Left lung (tissue), 4 donors: ENCODE measurements at regions not wholly inside any gene's neighbourhood (a gene's known extent, or its start where the extent isn't known, plus 50 kb on each side); places are given as distances from the start of the nearest gene placed in this dataset.

Experiments
- ATAC-seq: fragments of 200-7000 bp; cut with Tn5 transposase; one replicate; pipeline ENCODE4 v1.9.1; 2020; ENCODE audit warnings: moderate library complexity
- DNase-seq, 4 donors: peaks; one replicate each; pipeline ENCODE4 v3.0.0-alpha.2; 2013 to 2020
- H3K27ac ChIP-seq, 2 donors: fragments of 200-600 bp; sonication (generic) in 1 of 2; one replicate each; pipeline versions ENCODE4 v1.5.0 to v1.8.0; 2020 to 2021
- H3K27me3 ChIP-seq, 2 donors: fragments of 200-600 bp; sonication (generic) in 1 of 2; one replicate each; pipeline versions ENCODE4 v1.5.0 to v1.8.0; 2020 to 2021
- H3K36me3 ChIP-seq, 2 donors: fragments of 200-600 bp; sonication (generic) in 1 of 2; one replicate each; pipeline versions ENCODE4 v1.5.0 to v1.8.0; 2020 to 2021
- H3K4me1 ChIP-seq, 2 donors: fragments of 200-600 bp; one replicate each; pipeline ENCODE4 v1.8.0; 2021
- H3K4me3 ChIP-seq, 2 donors: fragments of 200-600 bp; sonication (generic) in 1 of 2; one replicate each; pipeline versions ENCODE4 v1.5.0 to v1.8.0; 2020 to 2021; ENCODE audit warnings: mild to moderate bottlenecking in 1 of 2
- H3K9me3 ChIP-seq, 2 donors: fragments of 200-600 bp; sonication (generic) in 1 of 2; one replicate each; pipeline versions ENCODE4 v1.5.0 to v1.8.0; 2020 to 2021
- intact Hi-C, 2 donors: fragments of 100-400 bp; cut with DNase I; formaldehyde crosslinking; loops; one replicate each; pipeline versions ENCODE4 v1.11.2 to v1.14.2; 2022
- TF ChIP-seq, protein P1 (sequence below), 2 donors: fragments of 200-600 bp; sonication (generic) in 1 of 2; IDR thresholded peaks; one replicate each; pipeline versions ENCODE4 v1.5.0 to v1.8.0; 2021; ENCODE audit warnings: antibody characterized with exemption in 2 of 2
- donor health status: DM: no; HTN: yes; CAD: no.
- donor health status: DM: no; HTN: no; CAD: no.

GRCh38 chr12:46452061-46452615, 79.6 kb upstream of the SLC38A2 start:
- no peak overlapping the region for H3K4me3 ChIP-seq
- no peak overlapping the region for H3K27ac ChIP-seq
- intact Hi-C loops: no loop called here
- H3K36me3 ChIP-seq: no peaks in the 10 kb centered on the region
- no peaks in the 10 kb centered on the region for H3K27me3 ChIP-seq
- H3K9me3 ChIP-seq: no peaks in the 10 kb centered on the region
- H3K4me1 ChIP-seq: peaks cover 4 to 30% of the 10 kb centered on the region in 2 donors
- DNase-seq (no peak), ATAC-seq (no peak)
- TF ChIP-seq, protein P1, sequence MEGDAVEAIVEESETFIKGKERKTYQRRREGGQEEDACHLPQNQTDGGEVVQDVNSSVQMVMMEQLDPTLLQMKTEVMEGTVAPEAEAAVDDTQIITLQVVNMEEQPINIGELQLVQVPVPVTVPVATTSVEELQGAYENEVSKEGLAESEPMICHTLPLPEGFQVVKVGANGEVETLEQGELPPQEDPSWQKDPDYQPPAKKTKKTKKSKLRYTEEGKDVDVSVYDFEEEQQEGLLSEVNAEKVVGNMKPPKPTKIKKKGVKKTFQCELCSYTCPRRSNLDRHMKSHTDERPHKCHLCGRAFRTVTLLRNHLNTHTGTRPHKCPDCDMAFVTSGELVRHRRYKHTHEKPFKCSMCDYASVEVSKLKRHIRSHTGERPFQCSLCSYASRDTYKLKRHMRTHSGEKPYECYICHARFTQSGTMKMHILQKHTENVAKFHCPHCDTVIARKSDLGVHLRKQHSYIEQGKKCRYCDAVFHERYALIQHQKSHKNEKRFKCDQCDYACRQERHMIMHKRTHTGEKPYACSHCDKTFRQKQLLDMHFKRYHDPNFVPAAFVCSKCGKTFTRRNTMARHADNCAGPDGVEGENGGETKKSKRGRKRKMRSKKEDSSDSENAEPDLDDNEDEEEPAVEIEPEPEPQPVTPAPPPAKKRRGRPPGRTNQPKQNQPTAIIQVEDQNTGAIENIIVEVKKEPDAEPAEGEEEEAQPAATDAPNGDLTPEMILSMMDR (IDR thresholded peaks at IDR 0.05): no peak

GRCh38 chr12:46451276-46452021, 78.9 kb upstream of the SLC38A2 start:
- DNase-seq: no peak
- no peaks in the 10 kb centered on the region for H3K9me3 ChIP-seq
- peaks cover 4 to 28% of the 10 kb centered on the region in 2 donors for H3K4me1 ChIP-seq
- no peaks in the 10 kb centered on the region for H3K27me3 ChIP-seq
- TF ChIP-seq, protein P1 (IDR thresholded peaks at IDR 0.05): no peak
- no peak overlapping the region for H3K27ac ChIP-seq
- ATAC-seq: no peak
- intact Hi-C loops: no loop called here
- no peaks in the 10 kb centered on the region for H3K36me3 ChIP-seq
- H3K4me3 ChIP-seq: no peak overlapping the region

DNA sequence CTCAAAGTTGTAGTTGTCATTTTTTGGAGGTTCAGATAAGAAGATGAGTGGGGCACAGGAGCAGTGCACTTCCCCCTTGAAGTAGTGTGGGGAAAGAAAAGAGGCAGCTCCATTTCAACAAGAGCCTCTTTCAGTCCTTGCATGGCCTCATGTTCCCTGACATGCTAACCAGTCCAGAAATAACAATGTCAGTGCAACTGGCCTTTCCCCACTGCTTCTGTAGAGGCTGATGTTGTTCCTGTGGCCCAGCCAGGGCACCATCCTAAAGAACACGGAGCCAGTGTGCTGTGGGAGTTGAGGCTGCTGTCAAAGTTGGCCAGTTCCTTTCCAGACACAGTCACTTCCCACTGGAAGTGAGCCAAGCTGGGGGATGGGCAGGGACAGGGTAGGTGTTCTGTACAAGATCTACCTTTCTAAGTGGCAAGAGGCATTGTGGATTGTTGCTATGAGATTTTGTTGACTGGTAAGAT, 77.7 kb upstream of the SLC38A2 start:
- Histone ChIP-seq H3K27me3 (no peaks in the 10 kb centered on the region), H3K9me3 (no peaks in the 10 kb centered on the region), H3K4me1 (peaks cover 4 to 26% of the 10 kb centered on the region in 2 donors), H3K4me3 (no peak overlapping the region), H3K36me3 (no peaks in the 10 kb centered on the region), H3K27ac (no peak overlapping the region)
- peak in 2 of 4 donors; percentile 56 to 58 for DNase-seq
- TF ChIP-seq, protein P1 (IDR thresholded peaks at IDR 0.05): no peak
- peak; percentile 47 for ATAC-seq
- intact Hi-C loops: no loop called here

DNA sequence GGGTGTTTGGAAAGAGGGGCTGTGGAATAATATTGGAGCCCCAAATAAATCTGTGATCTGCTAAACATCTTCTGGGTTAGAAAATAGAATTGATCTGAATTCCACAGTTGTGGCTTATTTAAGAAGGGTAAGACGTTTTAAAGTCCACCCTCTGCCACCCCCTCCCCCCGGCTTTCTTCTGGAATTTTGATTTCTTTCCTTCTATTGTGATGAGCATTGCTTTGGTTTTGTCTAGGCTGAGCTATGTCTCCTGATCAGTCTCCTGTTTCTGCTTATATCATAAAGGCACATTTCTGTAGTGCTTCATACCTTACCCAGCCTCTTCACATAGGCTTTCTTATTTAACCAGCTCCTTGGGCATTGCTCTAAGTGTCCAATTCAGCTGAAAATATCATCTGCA, 77.3 kb upstream of the SLC38A2 start:
- intact Hi-C loops: no loop called here
- TF ChIP-seq, protein P1 (IDR thresholded peaks at IDR 0.05): no peak
- no peak for ATAC-seq
- no peak for DNase-seq
- H3K36me3 ChIP-seq: no peaks in the 10 kb centered on the region
- peaks cover 4 to 26% of the 10 kb centered on the region in 2 donors for H3K4me1 ChIP-seq
- H3K27me3 ChIP-seq: no peaks in the 10 kb centered on the region
- no peak overlapping the region for H3K4me3 ChIP-seq
- no peaks in the 10 kb centered on the region for H3K9me3 ChIP-seq
- no peak overlapping the region for H3K27ac ChIP-seq

DNA sequence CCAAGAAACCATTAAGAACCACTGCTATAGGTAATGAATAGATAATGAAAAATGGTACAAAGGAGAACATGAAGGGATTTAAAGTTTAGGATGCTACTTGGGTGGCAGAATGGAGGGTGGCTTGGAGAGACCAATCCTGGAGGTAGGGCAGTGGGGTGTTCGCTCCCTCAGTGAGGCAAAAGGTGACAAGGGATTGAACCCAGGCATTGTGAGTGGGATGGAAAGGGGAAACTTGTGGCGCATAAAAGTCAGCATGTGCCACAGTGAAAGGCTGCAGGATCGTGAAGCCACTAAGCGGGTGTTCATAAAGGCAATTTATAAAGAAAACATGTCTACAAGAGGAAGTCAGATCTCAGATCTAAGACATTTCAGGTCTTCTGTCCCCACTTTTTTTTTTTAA, 76.7 kb upstream of the SLC38A2 start:
- H3K36me3 ChIP-seq: no peaks in the 10 kb centered on the region
- H3K4me3 ChIP-seq: no peak overlapping the region
- no peak overlapping the region for H3K27ac ChIP-seq
- TF ChIP-seq, protein P1 (IDR thresholded peaks at IDR 0.05): no peak
- H3K4me1 ChIP-seq: peaks cover 4 to 26% of the 10 kb centered on the region in 2 donors
- DNase-seq (no peak), ATAC-seq (no peak)
- intact Hi-C loops: no loop called here
- H3K27me3 ChIP-seq: no peaks in the 10 kb centered on the region
- no peaks in the 10 kb centered on the region for H3K9me3 ChIP-seq
